GM21367 (cell line): ENCODE measurements at regions not wholly inside any gene's neighbourhood (a gene's known extent, or its start where the extent isn't known, plus 50 kb on each side); places are given as distances from the start of the nearest gene placed in this dataset.

Source experiments
- ATAC-seq: cut with Tn5 transposase; IDR thresholded peaks from one replicate; pipeline ENCODE4 v1.9.1; 2021; ENCODE audit not compliant: unreplicated experiment

- no peak for ATAC-seq
Measured at GRCh38 chr2:42863320-42863719, 70.9 kb upstream of the HAAO start.

DNA sequence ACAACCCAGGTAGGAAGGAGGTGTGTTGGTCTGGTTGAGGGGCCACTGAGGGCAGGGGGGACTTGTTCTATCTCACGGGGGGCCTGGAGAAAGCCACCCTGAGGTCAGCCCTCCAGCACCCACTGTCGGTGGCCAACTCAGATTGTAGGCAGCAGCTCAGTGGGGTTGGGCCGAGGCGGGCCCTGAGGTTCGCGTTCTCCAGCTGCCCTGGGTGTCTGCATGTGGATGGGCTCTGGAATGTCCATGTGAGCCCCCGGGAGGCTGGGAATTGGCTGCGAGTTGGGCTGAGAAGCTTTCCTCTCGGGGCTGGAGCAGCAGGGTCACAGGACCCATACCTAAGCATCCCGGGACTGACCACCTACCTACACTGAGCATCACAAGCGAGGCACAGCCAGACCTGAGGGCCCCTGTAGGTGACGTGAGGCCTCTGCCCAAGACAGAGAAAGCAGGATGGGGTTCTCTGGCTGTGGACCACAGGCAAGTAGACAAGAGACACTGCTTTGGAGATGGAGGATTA lies 70.3 kb upstream of the HAAO start:
- no peak for ATAC-seq

- ATAC-seq: no peak
Measured at GRCh38 chr2:42861321-42861720, 68.9 kb upstream of the HAAO start.

DNA sequence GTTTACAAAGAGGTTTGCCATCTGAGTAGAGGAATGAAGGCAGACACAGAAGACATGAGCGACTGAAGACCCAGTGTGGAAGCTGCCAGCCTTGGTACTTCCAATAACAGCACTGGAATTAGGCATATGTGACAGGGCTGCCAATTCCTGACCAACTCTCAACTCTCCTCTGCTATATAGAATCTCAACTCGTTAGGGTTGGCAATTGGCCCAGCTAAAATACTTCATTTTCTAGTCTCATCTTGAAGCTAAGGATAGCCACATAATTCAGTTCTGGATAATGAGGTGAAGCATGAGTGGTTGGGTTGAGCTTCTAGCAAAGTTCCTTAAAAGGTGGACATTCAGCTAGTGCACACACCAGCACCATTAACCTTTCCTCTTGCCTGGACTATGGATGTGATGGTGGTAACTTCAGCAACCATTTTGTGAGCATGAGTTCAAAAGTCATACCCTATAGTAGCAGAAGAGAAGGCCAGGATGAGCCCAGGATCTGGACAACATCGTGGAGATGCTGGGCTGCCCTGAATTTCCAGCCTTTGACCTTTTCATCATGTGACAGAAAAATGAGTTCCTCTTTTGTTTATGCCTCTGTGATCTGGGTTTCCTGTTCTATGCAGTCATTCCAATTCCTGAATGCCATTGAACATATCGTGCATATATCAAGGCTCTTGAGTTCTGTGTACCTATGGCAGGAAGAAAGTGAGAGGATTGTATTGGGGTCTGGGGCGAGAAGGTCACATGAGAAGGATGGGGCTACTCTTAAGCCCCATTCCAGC lies 68.1 kb upstream of the HAAO start:
- no peak for ATAC-seq

DNA sequence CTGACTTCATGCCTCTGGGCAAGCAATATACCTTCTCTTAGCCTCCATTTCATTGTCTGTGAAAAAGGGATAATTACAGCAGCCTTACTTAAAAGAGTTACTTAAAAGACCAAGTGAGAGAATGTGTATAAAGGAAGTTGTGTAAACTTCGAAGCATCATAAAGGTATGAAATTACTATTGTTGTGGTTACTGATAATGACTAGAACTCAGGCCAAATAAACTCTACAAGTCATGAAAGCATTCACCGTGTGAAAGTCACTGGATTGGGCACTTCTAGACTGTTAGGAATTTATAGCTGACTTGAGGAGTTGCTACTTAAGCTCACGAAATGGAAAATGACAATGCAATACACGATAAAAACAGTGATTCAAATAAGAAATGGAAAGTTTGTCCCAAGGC lies 67.4 kb upstream of the HAAO start:
- ATAC-seq: no peak

DNA sequence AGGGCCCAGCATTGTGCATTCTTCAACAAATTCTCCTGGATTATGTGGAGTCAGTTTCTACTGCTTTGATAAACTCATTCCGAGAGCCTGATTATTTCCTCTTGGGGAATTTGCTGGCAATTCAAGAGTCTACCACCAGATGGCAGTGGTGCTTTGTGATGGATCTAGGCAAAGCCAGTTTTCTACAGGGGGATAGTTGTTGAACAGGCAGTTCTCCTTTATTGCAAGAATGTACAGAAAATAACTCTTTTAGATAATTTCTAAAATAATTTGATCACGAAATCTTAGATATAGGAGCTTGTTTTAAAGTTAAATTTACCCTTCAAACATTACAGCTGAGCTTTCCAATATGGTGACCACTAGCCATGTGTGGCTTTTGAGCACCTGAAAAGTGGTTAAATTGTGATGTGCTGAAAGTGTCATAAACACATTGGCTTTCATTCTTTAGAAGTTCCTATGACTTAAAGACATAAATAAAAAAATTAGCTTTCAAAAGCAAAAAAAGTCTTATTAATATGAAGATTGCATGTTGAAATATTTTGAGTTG lies 66.7 kb upstream of the HAAO start:
- ATAC-seq: no peak

DNA sequence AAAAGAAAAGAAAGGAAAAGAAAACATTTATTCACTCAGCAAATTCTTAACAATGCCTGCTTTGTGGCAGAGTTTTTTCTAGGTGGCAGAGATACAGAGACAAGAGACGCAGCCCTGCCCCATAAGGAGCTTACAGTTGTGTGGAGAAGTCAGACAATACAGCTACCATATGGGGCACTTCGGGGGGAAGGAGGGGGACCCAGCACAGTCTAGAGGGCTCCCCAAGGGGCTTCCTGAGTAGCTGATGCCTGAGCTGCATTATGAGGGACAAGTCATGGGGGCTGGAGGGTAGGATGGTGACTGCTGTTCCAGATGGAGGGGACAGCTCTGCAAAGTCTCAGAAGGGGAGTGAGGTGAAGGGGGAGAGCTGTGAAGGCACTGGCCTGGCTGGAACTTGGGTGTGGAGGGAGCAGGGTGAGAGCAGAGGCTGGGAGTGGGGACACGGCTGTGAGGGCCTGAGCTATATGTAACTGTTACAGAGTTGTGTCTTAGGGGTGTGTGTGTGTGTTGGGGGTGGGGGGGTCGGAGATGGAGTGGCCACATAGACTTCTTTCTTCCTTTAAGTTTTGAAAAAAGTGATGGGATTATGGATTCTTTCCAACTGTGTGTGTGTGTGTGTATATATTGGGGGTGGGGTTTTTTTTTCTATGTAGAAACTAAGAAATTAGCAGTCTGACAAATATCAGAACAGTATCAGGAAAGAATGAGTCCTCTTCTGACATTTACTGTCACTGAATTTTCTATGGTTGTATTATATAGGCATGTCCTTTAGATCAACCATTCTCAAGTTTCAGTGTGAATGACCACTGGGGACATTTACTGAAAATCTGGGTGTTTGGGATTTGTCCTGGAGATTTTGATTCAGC lies 66.0 kb upstream of the HAAO start:
- ATAC-seq: no peak

DNA sequence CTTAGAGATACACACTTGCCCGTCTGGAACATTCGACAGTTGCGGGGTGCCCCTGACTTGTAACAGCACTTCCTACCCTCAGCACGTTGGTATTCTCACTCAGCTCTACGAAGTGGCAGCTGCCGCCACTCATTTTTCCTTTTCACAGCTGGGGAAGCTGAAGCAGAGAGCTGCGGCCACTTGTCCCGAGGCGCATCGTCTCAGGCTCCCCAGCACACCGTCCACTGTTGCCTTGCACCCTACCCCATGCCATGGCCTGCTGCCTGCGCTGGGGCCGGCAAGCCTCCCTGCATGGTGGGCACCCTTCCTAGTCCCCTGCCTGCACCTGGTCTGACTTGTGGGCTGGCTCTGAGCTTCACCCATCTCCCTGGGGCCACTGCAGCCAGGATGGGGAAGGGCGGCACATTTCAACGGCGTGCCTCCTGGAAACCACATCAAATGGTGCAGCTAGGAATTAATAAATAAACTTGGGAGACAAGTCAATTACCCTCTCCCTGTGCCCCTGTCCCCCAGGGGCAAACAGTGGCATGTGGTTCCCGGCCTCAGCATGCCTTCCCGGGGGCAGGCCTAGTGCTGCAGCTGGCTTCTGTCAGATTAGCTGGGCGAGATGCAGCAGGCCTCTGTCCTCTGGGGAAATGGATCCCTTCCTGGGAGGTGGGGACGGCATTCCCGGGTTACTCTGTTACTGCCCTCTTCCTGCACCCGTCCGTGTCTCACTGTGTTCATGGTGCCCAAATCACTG lies 64.7 kb upstream of the HAAO start:
- ATAC-seq: no peak

- ATAC-seq: no peak
Measured at GRCh38 chr2:42856106-42856860, 63.9 kb upstream of the HAAO start.

DNA sequence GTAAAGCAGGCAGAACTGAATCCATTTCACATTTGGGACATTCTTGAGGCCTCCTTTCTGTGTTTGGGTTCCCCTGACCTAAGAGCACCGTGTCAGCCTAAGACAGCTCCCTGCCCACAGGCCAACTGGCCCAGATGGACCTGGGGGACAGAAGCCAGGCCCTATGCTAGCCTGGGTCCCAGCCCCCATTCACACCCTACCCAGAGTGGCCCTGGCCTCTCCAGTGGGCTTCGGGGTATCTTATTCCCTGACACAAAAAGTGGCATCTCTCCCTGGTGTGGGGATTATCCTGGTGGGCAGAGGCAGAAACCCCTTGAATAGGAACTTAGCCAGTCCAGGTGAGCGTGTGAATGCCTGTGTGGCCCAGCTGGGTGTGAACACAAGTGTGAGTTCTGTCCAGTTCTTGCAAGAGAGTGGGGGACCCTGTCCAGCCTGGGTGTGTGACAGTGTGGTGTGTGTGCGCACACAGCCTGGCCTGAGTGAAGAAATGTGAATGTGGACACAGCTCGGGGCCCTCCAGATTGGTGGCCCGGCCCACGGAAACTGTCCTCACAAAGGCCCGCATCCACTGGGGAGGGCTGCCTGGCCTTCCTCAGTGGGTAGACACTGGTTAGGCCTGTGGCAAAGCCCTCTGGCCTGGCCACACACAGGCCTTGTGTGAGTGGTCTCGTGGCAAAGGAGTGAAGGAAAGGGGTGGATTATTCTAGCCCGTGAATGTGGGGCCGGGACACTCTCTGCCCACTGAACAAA lies 63.0 kb upstream of the HAAO start:
- no peak for ATAC-seq

GRCh38 chr2:42854207-42854818 lies 61.9 kb upstream of the HAAO start:
- ATAC-seq: no peak

- ATAC-seq: no peak
Measured at GRCh38 chr2:42853549-42854206, 61.3 kb upstream of the HAAO start.

GRCh38 chr2:42852798-42853197 lies 60.4 kb upstream of the HAAO start:
- no peak for ATAC-seq

GRCh38 chr2:42851740-42852250 lies 59.4 kb upstream of the HAAO start:
- ATAC-seq: no peak

GRCh38 chr2:42851186-42851585 lies 58.8 kb upstream of the HAAO start:
- no peak for ATAC-seq

DNA sequence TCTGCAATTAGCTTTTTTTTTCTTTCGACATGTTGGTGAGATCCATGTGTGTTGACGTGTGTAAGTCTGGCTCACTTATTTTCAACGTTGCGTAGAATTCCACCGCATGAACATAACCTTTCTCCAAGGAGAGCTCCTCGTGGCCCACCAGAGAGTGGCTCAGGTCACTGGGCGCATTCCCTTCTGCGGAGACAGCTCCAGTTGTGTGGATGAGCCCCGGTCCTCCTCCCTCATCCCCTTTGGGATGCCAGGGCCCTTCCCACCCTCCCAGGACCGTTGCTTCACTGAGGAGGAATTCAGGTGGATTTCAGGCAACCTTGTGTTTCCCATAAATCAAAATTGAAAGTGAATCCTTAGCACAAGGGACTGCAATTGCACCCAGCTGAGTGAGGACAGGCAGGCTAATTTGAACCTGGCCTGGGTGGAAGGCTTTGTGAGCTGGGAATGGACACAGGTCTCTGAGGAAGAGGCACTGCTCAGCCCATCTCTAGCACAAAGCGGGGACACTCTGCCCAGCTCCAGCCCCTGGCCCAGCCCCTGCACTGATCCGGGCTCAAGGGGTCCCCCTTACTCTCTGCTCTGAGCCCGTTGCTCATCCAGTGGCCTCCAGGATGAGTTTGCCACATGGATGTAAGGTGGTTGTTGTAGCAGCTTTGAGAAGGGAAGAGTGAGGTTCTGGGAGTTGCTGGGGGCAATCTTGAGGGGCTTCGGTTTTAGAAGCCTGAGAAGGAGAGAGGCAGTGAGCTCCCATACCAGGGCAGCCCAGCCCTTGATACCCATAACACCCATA lies 57.8 kb upstream of the HAAO start:
- no peak for ATAC-seq

GRCh38 chr2:42849311-42849710 lies 56.9 kb upstream of the HAAO start:
- no peak for ATAC-seq
